ENCODE measurements at regions not wholly inside any gene's neighbourhood (a gene's known extent, or its start where the extent isn't known, plus 50 kb on each side); places are given as distances from the start of the nearest gene placed in this dataset.
A peak's percentile ranks its signal among the peaks of the same experiment; 100 is the strongest.

DNA sequence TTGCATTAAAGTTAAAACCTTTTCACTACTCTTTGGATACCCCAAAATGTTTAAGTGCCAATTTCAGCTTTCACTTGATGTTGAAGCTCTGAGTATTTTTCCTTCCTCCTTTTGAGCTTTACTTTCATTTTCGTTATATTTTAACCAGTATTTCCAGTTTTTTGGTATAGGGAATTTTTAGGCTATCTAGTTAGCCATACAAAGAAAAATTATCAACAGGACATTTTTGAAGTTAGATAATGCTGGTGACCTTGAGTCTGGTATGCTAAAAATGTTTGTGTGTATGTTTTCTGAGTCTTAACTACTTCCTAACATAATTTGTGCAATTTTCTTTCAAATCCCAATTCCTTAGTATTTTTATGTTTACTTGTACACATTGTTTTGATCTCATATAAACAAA is 284.8 kb downstream of the OTOL1 start:
- TF ChIP-seq, protein P1, sequence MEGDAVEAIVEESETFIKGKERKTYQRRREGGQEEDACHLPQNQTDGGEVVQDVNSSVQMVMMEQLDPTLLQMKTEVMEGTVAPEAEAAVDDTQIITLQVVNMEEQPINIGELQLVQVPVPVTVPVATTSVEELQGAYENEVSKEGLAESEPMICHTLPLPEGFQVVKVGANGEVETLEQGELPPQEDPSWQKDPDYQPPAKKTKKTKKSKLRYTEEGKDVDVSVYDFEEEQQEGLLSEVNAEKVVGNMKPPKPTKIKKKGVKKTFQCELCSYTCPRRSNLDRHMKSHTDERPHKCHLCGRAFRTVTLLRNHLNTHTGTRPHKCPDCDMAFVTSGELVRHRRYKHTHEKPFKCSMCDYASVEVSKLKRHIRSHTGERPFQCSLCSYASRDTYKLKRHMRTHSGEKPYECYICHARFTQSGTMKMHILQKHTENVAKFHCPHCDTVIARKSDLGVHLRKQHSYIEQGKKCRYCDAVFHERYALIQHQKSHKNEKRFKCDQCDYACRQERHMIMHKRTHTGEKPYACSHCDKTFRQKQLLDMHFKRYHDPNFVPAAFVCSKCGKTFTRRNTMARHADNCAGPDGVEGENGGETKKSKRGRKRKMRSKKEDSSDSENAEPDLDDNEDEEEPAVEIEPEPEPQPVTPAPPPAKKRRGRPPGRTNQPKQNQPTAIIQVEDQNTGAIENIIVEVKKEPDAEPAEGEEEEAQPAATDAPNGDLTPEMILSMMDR (conservative IDR thresholded peaks at IDR 0.05): no peak
- Mint-ChIP-seq H3K4me1 (ENCODE audit: unreplicated experiment) (no peaks in the 10 kb centered on the region), H3K36me3 (no peaks in the 10 kb centered on the region), H3K27ac (peak overlapping the region; percentile 89), H3K4me3 (peak overlapping the region; percentile 65), H3K9me3 (no peaks in the 10 kb centered on the region), H3K27me3 (no peaks in the 10 kb centered on the region)
- DNase-seq (ENCODE audit: extremely low spot score, unreplicated experiment): no peak

DNA sequence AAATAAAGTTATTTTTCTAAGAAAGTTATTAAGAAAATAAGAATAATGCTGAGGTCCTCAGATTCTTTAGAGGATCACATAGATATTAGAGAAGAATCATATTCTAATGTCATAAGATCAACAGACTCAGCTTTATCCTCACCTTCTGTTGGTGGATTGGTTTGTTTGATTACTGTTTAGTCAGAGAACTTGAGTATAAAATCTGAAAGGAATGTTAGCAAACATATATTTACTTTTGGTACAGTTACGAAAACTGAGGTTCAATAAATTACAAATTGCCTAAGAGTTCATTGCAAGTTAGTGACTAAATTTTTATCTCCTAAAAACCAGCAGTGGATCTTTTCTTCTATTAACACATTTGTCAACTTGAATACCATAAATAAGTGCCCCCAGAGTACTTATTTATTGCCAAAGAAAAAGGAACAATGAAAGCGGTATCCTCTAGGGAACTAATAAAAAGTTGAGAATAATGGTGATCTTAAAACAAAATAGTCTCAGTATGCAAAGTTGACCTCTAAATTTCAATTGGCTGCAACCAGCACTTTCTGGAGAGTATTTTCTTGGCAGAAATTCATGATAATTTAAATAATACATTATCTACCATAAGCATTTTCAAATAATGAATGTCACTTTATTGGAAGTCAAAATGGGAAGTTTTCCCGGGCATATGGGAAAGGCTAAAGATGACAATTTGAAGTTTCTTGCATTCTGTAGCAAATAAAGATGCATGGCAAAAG is 296.8 kb downstream of the OTOL1 start:
- no peaks in the 10 kb centered on the region for H3K9me3 Mint-ChIP-seq
- no peaks in the 10 kb centered on the region for H3K27me3 Mint-ChIP-seq
- H3K4me3 Mint-ChIP-seq: no peak overlapping the region
- H3K36me3 Mint-ChIP-seq: no peaks in the 10 kb centered on the region
- TF ChIP-seq, protein P1 (conservative IDR thresholded peaks at IDR 0.05): no peak
- peaks cover 20% of the 10 kb centered on the region for H3K4me1 Mint-ChIP-seq (ENCODE audit: unreplicated experiment)
- H3K27ac Mint-ChIP-seq: no peak overlapping the region
- no peak for DNase-seq (ENCODE audit: extremely low spot score, unreplicated experiment)

DNA sequence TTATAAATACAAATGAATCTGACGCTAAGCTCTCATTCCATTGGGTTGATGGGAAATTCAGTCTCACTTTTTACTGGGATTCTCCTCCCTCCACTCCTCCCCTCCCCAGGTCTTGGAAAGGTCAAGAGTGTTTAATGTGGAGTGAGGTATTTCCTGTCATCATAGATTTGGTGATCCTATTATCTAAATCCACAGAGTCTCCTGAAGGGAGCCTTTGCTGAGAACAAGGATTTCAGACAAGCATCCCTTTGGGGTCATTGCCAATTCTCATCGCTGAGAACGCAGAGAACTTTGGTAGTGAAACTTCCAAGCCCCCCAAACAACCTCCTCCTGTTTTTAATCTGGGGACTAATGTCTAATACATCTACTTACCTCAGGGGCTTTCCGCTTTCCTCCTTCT is 297.9 kb downstream of the OTOL1 start:
- H3K27ac Mint-ChIP-seq: no peak overlapping the region
- TF ChIP-seq, protein P1 (conservative IDR thresholded peaks at IDR 0.05): no peak
- H3K4me1 Mint-ChIP-seq (ENCODE audit: unreplicated experiment): peaks cover 20% of the 10 kb centered on the region
- H3K4me3 Mint-ChIP-seq: no peak overlapping the region
- DNase-seq (ENCODE audit: extremely low spot score, unreplicated experiment): no peak
- no peaks in the 10 kb centered on the region for H3K27me3 Mint-ChIP-seq
- no peaks in the 10 kb centered on the region for H3K9me3 Mint-ChIP-seq
- no peaks in the 10 kb centered on the region for H3K36me3 Mint-ChIP-seq

DNA sequence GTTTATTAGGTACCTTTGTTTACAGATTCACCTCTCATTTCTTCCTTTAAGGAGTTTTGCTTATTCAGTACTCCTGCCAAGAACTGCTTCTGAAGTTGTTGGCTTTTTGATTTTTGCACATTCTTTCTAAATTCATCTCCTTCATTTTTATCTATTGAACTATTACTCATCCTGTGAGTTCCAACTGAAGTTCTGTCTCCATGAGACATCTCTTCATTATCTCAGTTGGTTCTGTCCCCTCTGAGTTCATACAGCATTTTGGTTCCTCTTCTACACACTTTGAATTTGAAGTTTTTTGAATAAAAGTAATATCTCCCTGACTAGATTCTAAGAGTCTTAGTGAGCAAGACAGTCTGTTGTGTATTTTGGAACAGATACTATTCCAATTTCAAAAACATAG is 299.7 kb downstream of the OTOL1 start:
- peaks cover 14% of the 10 kb centered on the region for H3K4me1 Mint-ChIP-seq (ENCODE audit: unreplicated experiment)
- H3K27ac Mint-ChIP-seq: no peak overlapping the region
- H3K4me3 Mint-ChIP-seq: peak overlapping the region; percentile 16
- H3K27me3 Mint-ChIP-seq: no peaks in the 10 kb centered on the region
- H3K36me3 Mint-ChIP-seq: no peaks in the 10 kb centered on the region
- no peak for DNase-seq (ENCODE audit: extremely low spot score, unreplicated experiment)
- no peaks in the 10 kb centered on the region for H3K9me3 Mint-ChIP-seq
- TF ChIP-seq, protein P1 (conservative IDR thresholded peaks at IDR 0.05): no peak

DNA sequence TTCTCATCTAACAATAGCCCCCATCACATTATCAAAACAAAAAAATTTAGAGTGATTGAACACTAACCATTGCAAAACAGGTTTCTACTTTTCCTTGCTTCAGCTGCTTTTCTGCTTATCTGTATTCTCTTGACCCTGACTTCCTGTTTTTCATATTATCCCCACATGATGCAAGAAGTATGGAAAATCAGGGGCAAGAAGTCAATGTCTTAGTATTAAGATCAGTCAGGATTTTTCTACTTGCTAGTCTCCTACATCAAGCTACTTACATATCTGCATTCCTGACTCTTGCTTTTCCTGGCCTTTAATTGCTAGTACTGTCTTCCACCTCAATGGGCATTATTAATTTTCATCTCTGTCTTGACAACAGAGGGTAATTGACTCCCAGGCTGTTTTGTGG is 300.2 kb downstream of the OTOL1 start:
- TF ChIP-seq, protein P1 (conservative IDR thresholded peaks at IDR 0.05): no peak
- no peak for DNase-seq (ENCODE audit: extremely low spot score, unreplicated experiment)
- Mint-ChIP-seq H3K9me3 (peaks cover 3% of the 10 kb centered on the region), H3K4me3 (no peak overlapping the region), H3K36me3 (no peaks in the 10 kb centered on the region), H3K4me1 (ENCODE audit: unreplicated experiment) (peaks cover 14% of the 10 kb centered on the region), H3K27me3 (no peaks in the 10 kb centered on the region), H3K27ac (peak overlapping the region; percentile 15)

Measured in type B pancreatic cell (in vitro differentiated cells).